K562 (cell line): ENCODE measurements at regions not wholly inside any gene's neighbourhood (a gene's known extent, or its start where the extent isn't known, plus 50 kb on each side); places are given as distances from the start of the nearest gene placed in this dataset.

Experiments used
- ATAC-seq: fragments of 200-7000 bp; cut with Tn5 transposase; 3 replicates; pipeline ENCODE4 v1.9.1; 2020; ENCODE audit warnings: moderate library complexity
- BruUV-seq: library from RNA; stranded (reverse); fragments of 400-500 nt; replicated peaks from 2 replicates; lab custom pipeline; 2021; lab: Mats Ljungman, UMichigan
- CTCF ChIA-PET: fragments of 300-600 bp; formaldehyde crosslinking; extraction: SDS; loops from one replicate; lab custom pipeline; 2021; ENCODE audit warnings: low intra/inter-chr PET ratio; lab: Yijun Ruan, JAX
- POLR2A ChIA-PET: fragments of 300-600, 350-650 bp; sonication (Branson Sonifier 250); formaldehyde crosslinking; extraction: SDS; loops from one replicate; lab custom pipeline; 2021; ENCODE audit warnings: antibody characterized with exemption, inconsistent platforms; lab: Yijun Ruan, JAX
- DNase-seq, 4 experiments: peaks; one replicate each; pipeline versions ENCODE4 v3.0.0 to v3.0.0-alpha.2; 2011 to 2018; ENCODE audit warnings: low spot score in 3 of 4, mixed read lengths in 3 of 4; ENCODE audit errors: extremely low read depth in 1 of 4
- FAIRE-seq: peaks from 2 replicates; lab custom pipeline; 2011; peaks lifted over from hg19 to GRCh38; lab: Jason Lieb, UNC
- H2AFZ ChIP-seq: 2 replicates; pipeline ENCODE4 v1.6.0; 2011; ENCODE audit warnings: low read depth, low read length, control low read depth, inconsistent platforms
- H3K27ac ChIP-seq: fragments of 200-600 bp; 3 replicates; pipeline ENCODE4 v1.8.0; 2011; ENCODE audit warnings: low read depth, mild to moderate bottlenecking, control low read depth, inconsistent platforms, low read length, moderate library complexity, mixed read lengths; ENCODE audit errors: extremely low read depth
- H3K27me3 ChIP-seq, 2 experiments: fragments of 300-600 bp in 1 of 2; 2 replicates in 1 of 2; 3 replicates in 1 of 2; pipeline versions ENCODE4 v1.6.0 to v1.8.0; 2011; ENCODE audit warnings: inconsistent platforms in 2 of 2, low read length in 2 of 2, mild to moderate bottlenecking in 1 of 2, mixed read lengths in 1 of 2, moderate library complexity in 1 of 2; ENCODE audit not compliant: control insufficient read depth in 2 of 2, insufficient read depth in 2 of 2
- H3K36me3 ChIP-seq: fragments of 300-600 bp; 3 replicates; pipeline ENCODE4 v1.8.0; 2011; ENCODE audit warnings: mild to moderate bottlenecking, low read length, inconsistent platforms; ENCODE audit not compliant: control insufficient read depth, insufficient read depth
- H3K4me1 ChIP-seq, 2 experiments: fragments of 200-600 bp in 1 of 2; replicated peaks in 1 of 2; 2 replicates in 1 of 2; 3 replicates in 1 of 2; pipeline versions ENCODE4 v1.5.1 to v1.8.0; 2011; ENCODE audit warnings: inconsistent platforms in 2 of 2, low read length in 2 of 2, mild to moderate bottlenecking in 1 of 2, mixed read lengths in 1 of 2, moderate library complexity in 1 of 2; ENCODE audit not compliant: control insufficient read depth in 2 of 2, insufficient read depth in 2 of 2
- H3K4me2 ChIP-seq: 2 replicates; pipeline ENCODE4 v1.6.1; 2011; ENCODE audit warnings: low read length, control low read depth, inconsistent platforms, mixed read lengths; ENCODE audit not compliant: insufficient read depth
- H3K4me3 ChIP-seq: fragments of 200-600 bp; sonication (generic), shearing (Covaris generic); 2 replicates; pipeline ENCODE4 v1.5.1; 2016; ENCODE audit warnings: control low read depth, inconsistent platforms
- H3K79me2 ChIP-seq: fragments of 200-600 bp; 3 replicates; pipeline ENCODE4 v1.8.0; 2011; ENCODE audit warnings: low read length, inconsistent platforms; ENCODE audit not compliant: control insufficient read depth, insufficient read depth
- H3K9ac ChIP-seq, 2 experiments: 2 replicates each; pipeline versions ENCODE4 v1.6.0 to v1.6.1; 2011; ENCODE audit warnings: low read depth in 2 of 2, low read length in 2 of 2, control low read depth in 1 of 2, inconsistent platforms in 1 of 2, mild to moderate bottlenecking in 1 of 2, mixed read lengths in 1 of 2; ENCODE audit not compliant: insufficient read depth in 1 of 2
- H3K9me1 ChIP-seq: one replicate; pipeline ENCODE4 v1.6.0; 2011; ENCODE audit warnings: inconsistent platforms, mild to moderate bottlenecking, low read length, moderate library complexity; ENCODE audit not compliant: control insufficient read depth, insufficient read depth
- H3K9me3 ChIP-seq: replicated peaks from 2 replicates; pipeline ENCODE4 v1.5.1; 2011; ENCODE audit warnings: low read depth, low read length, inconsistent platforms; ENCODE audit not compliant: control insufficient read depth, insufficient read depth
- H4K20me1 ChIP-seq: replicated peaks from 2 replicates; pipeline ENCODE4 v1.6.1; 2011; ENCODE audit warnings: low read length, inconsistent platforms, mixed read lengths; ENCODE audit not compliant: control insufficient read depth, insufficient read depth
- JUNB ChIP-seq: fragments of 450-650 bp; formaldehyde crosslinking; conservative IDR thresholded peaks from 2 replicates; pipeline ENCODE4 v1.4.0; 2020; ENCODE audit warnings: mild to moderate bottlenecking
- MAFK ChIP-seq: IDR thresholded peaks from 2 replicates; pipeline ENCODE4 v1.6.1; 2011; ENCODE audit warnings: low read length, improper control_type of control experiment
- RCOR1 ChIP-seq, 2 experiments: IDR thresholded peaks; 2 replicates each; pipeline ENCODE4 v1.6.1; 2012; ENCODE audit warnings: low read depth in 2 of 2, low read length in 2 of 2, borderline replicate concordance in 1 of 2, improper control_type of control experiment in 1 of 2
- SMARCA5 ChIP-seq: fragments of 450-650 bp; IDR thresholded peaks from 2 replicates; pipeline ENCODE4 v1.6.1; 2016
- SREBF1 ChIP-seq: fragments of 150-350 bp; IDR thresholded peaks from 2 replicates; pipeline ENCODE4 v1.6.1; 2014; ENCODE audit warnings: antibody characterized with exemption, low read depth, low read length, borderline replicate concordance
- SRF ChIP-seq, 2 experiments: fragments of 250-450, 450-650 bp in 1 of 2; sonication (Bioruptor Pico) in 1 of 2; sonication (generic) in 1 of 2; formaldehyde crosslinking; IDR thresholded peaks; 2 replicates each; pipeline versions ENCODE4 v1.5.0 to v1.5.1; 2020 to 2022; ENCODE audit warnings: mild to moderate bottlenecking in 1 of 2, missing genetic modification reagents in 1 of 2
- XRCC3 ChIP-seq: fragments of 450-650 bp; IDR thresholded peaks from 2 replicates; pipeline ENCODE4 v1.6.1; 2017; ENCODE audit warnings: mild to moderate bottlenecking, moderate library complexity
- ZNF121 ChIP-seq: sonication (generic); formaldehyde crosslinking; conservative IDR thresholded peaks from 2 replicates; pipeline ENCODE4 v1.8.0; 2022; ENCODE audit warnings: missing genetic modification reagents
- ZNF408 ChIP-seq: fragments of 250-450 bp; sonication (Bioruptor Pico); IDR thresholded peaks from 2 replicates; pipeline ENCODE4 v1.4.0; 2020; ENCODE audit warnings: low read depth, mild to moderate bottlenecking, moderate library complexity
- ZNF696 ChIP-seq: fragments of 250-450 bp; sonication (Bioruptor Pico); conservative IDR thresholded peaks from 2 replicates; pipeline ENCODE4 v1.4.0; 2020; ENCODE audit warnings: mild to moderate bottlenecking, moderate library complexity
- ZNF780A ChIP-seq: fragments of 250-450 bp; sonication (Bioruptor Pico); IDR thresholded peaks from 2 replicates; pipeline ENCODE4 v1.5.0; 2021; ENCODE audit warnings: mild to moderate bottlenecking
- WGBS: fragments of 100-300 bp; shearing (Covaris generic); methylation state at CpG from one replicate; pipeline ENCODE4 v1.1.6; 2016; ENCODE audit warnings: low coverage, mixed read lengths; ENCODE audit not compliant: insufficient coverage; ENCODE audit errors: missing lambda C conversion rate; 5-methylcytosine and 5-hydroxymethylcytosine counted together
- in situ Hi-C: fragments of 300-500 bp; cut with MboI; formaldehyde crosslinking; loops from 4 replicates; pipeline ENCODE4 v1.15.0; 2018; ENCODE audit warnings: inconsistent platforms, mixed read lengths
- intact Hi-C: fragments of 100-400 bp; cut with micrococcal nuclease; formaldehyde crosslinking; loops from 2 replicates; pipeline ENCODE4 v1.14.2; 2022
- TF ChIP-seq, protein P1 (sequence below): sonication (generic); formaldehyde crosslinking; IDR thresholded peaks from 2 replicates; pipeline ENCODE4 v1.8.1; 2023; ENCODE audit warnings: mild to moderate bottlenecking, missing genetic modification reagents

- Histone ChIP-seq H3K4me3 (no peak overlapping the region), H4K20me1 (no peaks in the 10 kb centered on the region), H3K27ac (no peak overlapping the region), H3K9me1 (no peaks in the 10 kb centered on the region), H3K9ac (no peak overlapping the region), H3K36me3 (no peaks in the 10 kb centered on the region), H3K27me3 (peaks cover 0 to 10% of the 10 kb centered on the region in 2 experiments; a peak in 2 of 5 replicates), H3K79me2 (no peaks in the 10 kb centered on the region), H3K4me1 (no peaks in the 10 kb centered on the region), H3K9me3 (no peaks in the 10 kb centered on the region), H2AFZ (no peak overlapping the region), H3K4me2 (no peak overlapping the region)
- CTCF ChIA-PET, result no interaction called here
- in situ Hi-C loops (no loop called here), intact Hi-C loops (no loop called here)
- FAIRE-seq, result no peak
- TF ChIP-seq MAFK (no peak), SRF (CRISPR knock-in tag; IDR thresholded peaks at IDR 0.05) (no peak), SREBF1 (no peak), ZNF121 (CRISPR knock-in tag) (no peak), RCOR1 (IDR thresholded peaks at IDR 0.05; ENCODE audit: borderline replicate concordance in 1 of 2, low read depth in 2 of 2, low read length in 2 of 2) (no peak), SMARCA5 (no peak), JUNB (CRISPR knock-in tag) (no peak), XRCC3 (no peak), ZNF780A (CRISPR knock-in tag) (no peak), ZNF696 (no peak), ZNF408 (CRISPR knock-in tag) (no peak)
- TF ChIP-seq, protein P1, sequence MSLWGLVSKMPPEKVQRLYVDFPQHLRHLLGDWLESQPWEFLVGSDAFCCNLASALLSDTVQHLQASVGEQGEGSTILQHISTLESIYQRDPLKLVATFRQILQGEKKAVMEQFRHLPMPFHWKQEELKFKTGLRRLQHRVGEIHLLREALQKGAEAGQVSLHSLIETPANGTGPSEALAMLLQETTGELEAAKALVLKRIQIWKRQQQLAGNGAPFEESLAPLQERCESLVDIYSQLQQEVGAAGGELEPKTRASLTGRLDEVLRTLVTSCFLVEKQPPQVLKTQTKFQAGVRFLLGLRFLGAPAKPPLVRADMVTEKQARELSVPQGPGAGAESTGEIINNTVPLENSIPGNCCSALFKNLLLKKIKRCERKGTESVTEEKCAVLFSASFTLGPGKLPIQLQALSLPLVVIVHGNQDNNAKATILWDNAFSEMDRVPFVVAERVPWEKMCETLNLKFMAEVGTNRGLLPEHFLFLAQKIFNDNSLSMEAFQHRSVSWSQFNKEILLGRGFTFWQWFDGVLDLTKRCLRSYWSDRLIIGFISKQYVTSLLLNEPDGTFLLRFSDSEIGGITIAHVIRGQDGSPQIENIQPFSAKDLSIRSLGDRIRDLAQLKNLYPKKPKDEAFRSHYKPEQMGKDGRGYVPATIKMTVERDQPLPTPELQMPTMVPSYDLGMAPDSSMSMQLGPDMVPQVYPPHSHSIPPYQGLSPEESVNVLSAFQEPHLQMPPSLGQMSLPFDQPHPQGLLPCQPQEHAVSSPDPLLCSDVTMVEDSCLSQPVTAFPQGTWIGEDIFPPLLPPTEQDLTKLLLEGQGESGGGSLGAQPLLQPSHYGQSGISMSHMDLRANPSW, result no peak
- no peak for ATAC-seq
- DNase-seq, result no peak
- POLR2A ChIA-PET, result interaction anchor here (1.4 kb wide), 1 partner anchor 11 kb away, joined by 3 read pairs; no protein-coding TSS in a partner anchor
- no TSS peak for BruUV-seq
- 3% methylated on average over 8 of the region's 8 CpGs for WGBS
Measured at GRCh38 chr6:2589171-2589661, 161.5 kb downstream of the MYLK4 start.
